Ramos (cell line): ENCODE measurements at regions not wholly inside any gene's neighbourhood (a gene's known extent, or its start where the extent isn't known, plus 50 kb on each side); places are given as distances from the start of the nearest gene placed in this dataset.

Experiments used
- in situ Hi-C: fragments of 300-500 bp; cut with MboI; formaldehyde crosslinking; loops from one replicate; pipeline ENCODE4 v1.14.3; 2022; ENCODE audit warnings: low sequenced_read_pairs; ENCODE audit not compliant: unreplicated experiment

DNA sequence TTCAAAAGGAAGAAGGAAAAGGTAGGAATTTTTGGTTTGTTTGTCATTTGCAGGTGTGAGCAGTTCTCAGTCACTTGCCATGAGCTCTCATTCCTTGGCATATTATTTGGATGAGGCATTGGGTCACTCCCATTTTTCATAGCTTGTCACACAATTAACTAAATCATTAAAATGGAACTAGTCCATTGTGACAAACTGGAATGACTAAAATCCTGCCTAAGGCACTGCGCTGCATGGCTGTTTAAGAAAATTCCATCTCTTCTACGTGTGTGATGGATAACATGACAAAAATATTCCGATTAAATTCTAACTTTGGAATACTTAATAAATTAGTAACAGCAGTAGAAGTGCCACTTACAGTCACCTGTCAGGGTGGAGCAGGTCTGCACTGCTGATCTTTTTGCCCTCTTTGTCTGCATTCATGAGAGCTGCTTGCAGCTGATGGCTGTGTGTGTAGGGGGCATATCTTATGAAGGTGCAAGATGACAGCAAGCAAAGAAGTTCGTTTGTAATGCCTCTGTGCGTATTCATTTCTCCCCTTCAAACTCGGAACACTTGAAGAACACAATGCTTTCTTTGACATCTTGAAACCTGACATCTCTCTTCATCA is 1292.6 kb upstream of the MAP3K7 start:
- in situ Hi-C loops = no loop called here

DNA sequence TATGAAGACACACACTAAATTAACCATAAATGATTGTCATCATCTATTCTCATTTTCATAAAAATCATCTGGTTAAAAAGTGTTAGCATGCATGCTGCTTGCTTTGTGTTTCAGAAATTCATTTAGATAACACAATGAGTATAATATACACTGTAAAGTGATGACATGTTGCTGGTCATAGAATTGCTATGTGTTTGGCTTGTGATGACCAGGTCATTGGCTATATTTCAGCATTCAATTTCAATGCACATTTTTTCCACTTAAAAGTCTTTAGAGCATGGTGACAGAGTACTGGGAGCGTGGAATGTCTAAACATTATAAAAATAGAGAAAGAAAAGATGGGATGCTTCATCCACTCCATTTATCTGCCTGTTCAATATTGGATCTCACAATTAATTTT is 1291.1 kb upstream of the MAP3K7 start:
- in situ Hi-C loops = no loop called here

GRCh38 chr6:91874971-91875370 is 1288.1 kb upstream of the MAP3K7 start:
- in situ Hi-C loops = no loop called here

DNA sequence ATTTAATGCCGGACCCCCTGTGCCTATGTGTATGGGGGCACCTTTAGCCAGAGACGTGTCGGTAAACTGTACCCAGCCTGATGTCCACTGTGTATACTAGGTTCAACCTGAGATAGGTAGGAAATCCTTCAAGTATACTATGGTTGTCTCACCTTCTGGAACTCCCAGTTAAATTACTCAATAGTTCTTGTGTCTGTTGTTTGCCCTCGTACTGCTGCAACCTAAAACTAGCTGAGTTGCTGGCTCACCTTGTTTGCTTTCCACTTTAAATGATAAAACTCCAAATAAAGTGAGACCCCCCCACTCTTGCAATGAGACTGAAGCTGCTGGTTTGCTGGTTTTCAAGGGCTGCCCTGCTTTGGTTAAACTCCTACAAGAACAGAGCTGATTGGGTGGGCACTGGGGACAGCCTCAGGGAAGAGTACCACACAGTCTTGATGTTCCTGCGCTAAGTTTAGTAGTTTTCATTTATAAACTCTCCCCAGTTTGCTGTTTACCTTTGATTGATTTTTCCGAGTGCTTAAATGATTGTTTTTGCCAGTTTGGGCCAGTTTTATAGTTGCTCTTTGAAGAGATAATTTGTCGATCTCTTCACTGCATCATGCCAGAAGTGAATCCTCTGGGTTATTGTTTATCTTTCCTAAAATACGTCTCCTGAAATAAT is 1281.8 kb upstream of the MAP3K7 start:
- in situ Hi-C loops = no loop called here

DNA sequence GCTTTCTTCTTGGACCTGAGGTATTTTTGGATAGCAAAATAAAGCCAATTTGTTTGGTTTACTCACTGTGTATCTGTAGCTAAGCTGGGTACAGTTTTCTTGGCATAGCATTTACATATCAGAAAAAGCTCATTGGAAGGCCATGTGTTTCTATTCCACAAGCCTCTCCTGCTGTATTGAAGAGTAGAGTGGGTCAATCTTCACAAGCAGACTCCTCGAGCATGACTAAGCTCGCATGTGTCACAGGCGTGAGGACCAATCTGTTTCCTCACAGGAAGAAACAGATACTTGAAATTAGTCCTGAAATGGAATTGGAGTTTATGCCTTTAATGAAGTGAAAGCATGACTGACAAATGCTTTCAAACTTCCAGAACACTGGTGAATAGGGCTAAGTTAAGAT is 1279.0 kb upstream of the MAP3K7 start:
- in situ Hi-C loops = no loop called here

GRCh38 chr6:91864911-91865310 is 1278.0 kb upstream of the MAP3K7 start:
- in situ Hi-C loops = no loop called here

- in situ Hi-C loops = no loop called here
Observed at GRCh38 chr6:91860541-91861335, 1273.9 kb upstream of the MAP3K7 start.

- in situ Hi-C loops = no loop called here
Observed at GRCh38 chr6:91852252-91852651, 1265.4 kb upstream of the MAP3K7 start.

GRCh38 chr6:91834813-91835212 is 1247.9 kb upstream of the MAP3K7 start:
- in situ Hi-C loops = no loop called here

GRCh38 chr6:91827151-91827550 is 1240.3 kb upstream of the MAP3K7 start:
- in situ Hi-C loops = no loop called here

- in situ Hi-C loops = no loop called here
Observed at GRCh38 chr6:91826128-91826527, 1239.3 kb upstream of the MAP3K7 start.

- in situ Hi-C loops = no loop called here
Observed at GRCh38 chr6:91824331-91824730, 1237.5 kb upstream of the MAP3K7 start.

DNA sequence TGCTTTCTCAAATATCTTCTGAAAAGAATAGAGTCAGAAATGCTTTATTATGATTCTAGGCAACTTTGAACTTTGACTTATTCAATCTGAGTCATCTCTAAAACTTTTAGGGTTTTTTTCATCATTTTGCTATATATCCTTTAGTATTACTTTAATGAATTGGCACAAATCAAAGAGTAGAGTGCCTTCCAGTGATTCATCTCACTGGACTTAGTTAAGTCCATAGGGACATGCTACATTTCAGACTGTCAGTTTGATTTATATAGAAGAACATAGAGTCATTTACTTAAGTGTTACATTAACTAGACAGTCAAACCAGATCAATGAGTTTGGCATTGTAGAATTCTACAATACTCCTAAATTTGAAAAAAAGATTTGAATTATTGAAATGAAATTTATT is 1235.7 kb upstream of the MAP3K7 start:
- in situ Hi-C loops = no loop called here

- in situ Hi-C loops = no loop called here
Observed at GRCh38 chr6:91816335-91816734, 1229.5 kb upstream of the MAP3K7 start.

DNA sequence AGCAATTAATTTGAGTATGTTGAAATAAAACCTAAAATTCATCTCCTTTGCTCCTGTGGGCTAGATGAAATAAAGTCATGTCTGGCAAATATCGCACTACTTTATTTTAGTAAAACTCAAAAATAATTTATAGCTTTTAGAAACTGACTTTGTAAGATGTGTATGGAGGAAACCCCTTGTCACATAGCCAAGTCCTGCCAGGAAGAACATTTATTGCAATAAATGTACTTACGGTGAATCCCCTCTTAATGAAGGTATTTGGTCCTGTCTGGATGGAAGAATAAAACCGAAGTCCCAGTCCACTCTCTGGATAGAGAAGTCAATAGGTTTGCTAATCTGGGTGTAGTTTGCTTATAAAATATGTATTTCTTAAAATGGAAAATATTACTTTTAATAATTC is 1226.8 kb upstream of the MAP3K7 start:
- in situ Hi-C loops = no loop called here

DNA sequence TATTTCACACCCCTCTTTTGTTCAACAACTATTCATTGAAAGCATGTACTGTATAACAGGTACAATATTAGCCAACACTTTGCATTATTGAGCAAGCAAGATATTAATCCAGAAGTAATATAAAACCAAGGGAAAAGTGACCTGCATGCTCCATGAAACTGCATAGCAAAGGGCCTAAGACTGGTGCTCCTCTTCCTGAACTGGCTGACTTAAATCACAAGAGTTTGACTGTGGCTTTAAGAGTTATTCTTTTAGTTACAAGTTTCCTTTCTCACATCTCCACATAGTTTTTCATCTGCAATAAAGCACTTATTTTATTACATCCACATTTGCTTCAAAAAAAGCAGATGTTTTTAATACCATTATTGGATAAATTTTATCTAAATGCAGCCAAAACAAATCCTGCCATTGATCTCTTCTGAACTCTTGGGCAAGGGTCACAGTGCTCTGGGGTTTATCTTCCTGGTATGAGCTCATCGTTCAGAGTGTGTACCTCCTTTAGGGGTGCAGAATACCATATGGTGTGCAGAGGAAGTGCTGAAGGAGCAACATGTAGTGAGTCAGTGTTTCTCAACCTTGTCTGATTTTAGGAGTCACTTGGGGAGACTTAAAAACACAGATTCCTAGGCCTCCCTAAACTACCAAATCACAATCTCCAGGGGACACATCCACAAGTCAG is 1225.9 kb upstream of the MAP3K7 start:
- in situ Hi-C loops = no loop called here

GRCh38 chr6:91804981-91805380 is 1218.1 kb upstream of the MAP3K7 start:
- in situ Hi-C loops = no loop called here

- in situ Hi-C loops = no loop called here
Observed at GRCh38 chr6:91802431-91802830, 1215.6 kb upstream of the MAP3K7 start.

DNA sequence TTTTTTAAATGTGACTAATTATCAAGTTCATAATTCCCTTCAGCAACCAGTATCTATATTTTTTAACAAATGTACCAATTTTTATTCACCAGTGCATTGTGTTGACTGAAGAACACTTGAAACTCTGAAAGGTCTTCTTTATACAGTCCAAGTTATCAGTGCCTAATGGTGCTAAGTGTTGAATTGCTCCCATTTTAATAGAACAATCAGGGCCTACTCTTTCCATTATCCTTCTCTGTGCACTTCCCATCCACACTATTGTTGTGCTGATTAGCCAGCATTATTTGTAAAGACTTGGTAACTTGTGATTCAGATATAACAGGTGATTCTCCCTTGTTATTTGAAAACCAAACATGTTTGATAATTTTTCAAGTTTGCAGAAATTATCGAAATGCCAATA is 1209.7 kb upstream of the MAP3K7 start:
- in situ Hi-C loops = no loop called here

DNA sequence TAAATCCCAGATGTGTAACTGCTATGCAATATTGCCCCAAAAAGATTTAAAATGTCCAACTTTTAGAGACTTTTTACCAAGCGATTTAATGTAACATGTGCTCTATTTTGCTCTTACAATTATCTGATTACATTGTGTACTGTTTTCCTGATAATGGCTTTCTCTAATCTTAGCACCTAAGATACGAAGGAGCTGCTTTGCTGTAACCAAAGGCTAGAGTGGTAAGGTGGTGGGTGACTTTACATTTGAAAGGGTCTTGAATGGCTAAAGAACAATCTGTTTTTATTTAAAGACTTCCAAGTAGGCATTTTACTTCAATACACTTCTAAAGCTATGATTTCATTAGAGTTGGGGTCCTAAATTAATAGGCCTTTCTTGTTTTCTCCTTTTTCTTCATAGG is 1201.6 kb upstream of the MAP3K7 start:
- in situ Hi-C loops = no loop called here
